NOMO-1 (cell line): ENCODE measurements at regions not wholly inside any gene's neighbourhood (a gene's known extent, or its start where the extent isn't known, plus 50 kb on each side); places are given as distances from the start of the nearest gene placed in this dataset.

ENCODE experiments used
- DNase-seq, 2 experiments: peaks; one replicate each; lab custom pipeline; 2025; ENCODE audit not compliant: unreplicated experiment in 2 of 2; lab: John Stamatoyannopoulos, UW

DNA sequence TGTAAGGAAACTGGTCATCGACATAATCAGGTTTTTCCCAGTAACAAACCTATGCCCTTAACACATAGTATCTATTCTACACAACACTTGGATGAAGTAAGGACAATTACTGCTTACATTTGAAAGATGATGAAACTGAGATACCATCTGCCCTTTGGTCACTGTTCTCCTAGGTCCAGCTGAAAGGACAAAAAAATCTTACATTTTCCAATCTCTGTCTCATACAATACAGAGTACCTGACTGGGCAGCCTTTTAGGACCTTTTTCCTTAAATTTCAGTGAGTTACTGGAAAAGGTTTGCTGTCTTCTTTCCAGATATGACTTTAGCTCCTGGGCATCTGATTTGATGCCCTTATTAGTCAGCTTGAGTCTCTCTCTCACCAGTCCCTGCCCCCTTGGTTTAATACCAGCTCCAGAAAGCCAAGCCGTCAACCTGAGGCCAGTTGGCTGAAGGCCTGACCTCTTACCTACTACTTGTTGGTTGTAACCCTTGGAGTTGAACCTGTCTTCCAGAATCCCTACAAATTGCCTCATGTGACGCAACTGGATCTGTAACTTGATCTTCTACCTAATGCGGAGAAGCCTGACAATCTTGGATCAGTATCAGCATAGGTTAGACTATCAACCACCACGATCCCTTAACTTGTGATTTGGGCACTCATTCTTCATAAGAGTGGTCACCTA lies 355.3 kb upstream of the ZNF385D start:
- DNase-seq = no peak

DNA sequence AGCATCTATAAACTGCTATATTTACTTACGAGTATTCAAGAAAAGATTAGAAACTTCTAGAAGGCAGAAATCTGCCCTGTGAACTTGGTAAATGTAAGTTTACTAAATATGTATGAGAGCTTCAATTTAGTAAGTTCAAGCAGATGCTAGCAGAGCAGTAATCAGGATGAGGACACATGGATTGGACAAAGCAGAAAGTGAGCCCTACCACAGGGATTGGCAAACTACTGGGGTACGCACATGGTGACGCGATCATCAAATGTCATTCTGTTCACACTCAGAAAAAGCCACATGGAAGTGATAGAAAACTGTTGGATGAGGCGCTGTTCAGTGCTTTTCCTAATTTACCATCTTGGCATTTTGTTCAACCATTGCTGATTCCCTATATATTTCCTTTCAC lies 360.2 kb upstream of the ZNF385D start:
- no peak for DNase-seq

DNA sequence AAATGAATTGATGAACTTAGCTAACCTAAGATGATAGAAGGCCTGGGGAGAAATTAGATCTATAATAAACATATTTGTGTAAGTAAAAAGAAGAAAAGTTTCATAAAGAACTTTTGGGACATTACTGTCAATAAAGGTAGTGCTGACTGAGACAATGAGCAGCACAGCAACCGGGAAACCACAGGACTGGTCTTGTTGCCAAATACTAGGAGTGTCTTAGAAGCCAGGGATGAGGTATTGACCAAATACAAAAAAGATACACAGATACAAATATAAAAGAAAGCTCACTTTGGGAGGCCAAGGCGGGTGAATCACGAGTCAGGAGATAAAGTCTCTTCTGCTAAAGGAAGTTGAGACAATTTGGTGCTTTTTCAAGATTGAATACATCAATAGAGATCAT lies 362.4 kb upstream of the ZNF385D start:
- no peak for DNase-seq

DNA sequence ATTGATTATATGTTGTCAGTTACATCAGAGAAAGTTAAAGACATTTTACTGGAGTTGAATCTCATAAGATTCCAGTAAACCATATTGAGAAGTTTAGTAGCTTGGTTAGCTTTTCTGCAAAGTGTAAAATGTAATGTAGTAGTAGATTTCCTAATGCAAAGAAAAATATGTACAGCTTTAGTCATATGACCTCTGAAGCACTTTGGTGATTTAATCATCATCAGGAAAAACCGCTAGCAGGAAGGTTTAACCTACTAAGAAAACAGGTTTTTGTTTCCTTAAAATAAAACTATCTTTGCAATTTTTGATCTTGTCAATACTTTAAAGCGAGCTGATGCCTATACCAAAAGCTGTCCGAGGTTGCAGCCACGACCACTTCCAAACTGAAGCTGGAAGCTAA lies 364.6 kb upstream of the ZNF385D start:
- DNase-seq = no peak

DNA sequence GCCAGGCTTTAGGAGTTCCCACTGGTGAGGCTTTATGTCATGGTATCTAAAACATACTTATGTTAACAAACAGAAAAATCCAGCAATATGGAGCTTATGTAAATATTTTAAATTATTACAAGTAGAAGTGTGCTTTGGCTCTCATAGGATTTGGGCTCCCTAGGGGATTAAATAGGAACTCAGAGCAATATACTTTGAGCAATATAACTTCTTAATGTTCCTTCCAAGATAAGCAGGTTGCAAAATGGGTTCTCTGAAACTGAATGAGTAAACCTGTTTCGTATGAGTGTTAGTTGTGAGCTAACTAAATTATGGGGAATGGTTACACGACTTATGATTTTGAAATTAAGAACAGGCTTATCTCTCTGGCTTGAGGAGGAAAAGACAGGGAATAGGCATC lies 366.1 kb upstream of the ZNF385D start:
- no peak for DNase-seq

DNA sequence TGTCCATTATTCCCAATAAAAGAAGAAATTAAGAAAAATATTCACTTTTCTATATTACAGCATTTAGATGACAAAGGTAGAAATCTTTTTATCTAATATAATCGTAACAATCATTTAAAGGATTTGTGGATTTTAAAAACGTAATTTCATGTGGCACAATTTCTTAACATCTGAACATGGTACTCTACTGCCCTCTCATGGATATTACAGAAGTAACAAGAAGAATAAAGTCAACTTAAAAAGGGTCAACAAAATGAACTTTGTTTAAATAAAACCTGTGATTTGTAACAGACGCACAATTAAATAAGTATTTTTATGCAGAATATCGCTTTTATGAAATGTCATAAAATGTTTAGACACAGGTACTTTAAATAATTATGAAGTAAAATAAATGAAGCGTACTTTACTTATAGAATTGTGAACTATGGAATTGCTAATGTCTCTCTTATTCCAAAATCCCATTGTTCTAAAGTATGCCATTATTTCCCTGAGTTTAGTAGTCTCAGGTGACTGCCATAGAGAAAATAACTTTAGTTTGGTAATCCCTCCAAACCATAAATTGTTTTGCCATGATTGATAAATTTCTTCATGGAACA lies 366.8 kb upstream of the ZNF385D start:
- DNase-seq = peak in 1 of 2 experiments; percentile 35

DNA sequence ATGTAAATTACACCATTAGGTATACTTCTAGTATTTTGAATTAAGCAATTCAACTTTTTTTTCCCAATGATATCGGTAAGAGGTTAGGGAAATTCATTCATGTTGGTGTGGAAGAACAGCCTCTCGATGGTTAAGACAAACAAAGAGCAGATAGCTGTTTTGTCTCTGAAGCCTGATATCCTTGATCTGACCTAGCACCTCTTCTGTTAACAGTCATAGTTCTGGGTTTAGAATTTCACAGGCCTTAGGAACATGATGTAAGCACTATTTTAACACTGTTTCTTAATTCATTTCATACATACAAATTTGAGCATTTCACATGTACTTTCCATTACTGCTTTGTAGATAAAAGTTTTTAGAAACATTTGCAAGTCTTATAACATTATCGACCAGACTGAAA lies 367.5 kb upstream of the ZNF385D start:
- DNase-seq = no peak

DNA sequence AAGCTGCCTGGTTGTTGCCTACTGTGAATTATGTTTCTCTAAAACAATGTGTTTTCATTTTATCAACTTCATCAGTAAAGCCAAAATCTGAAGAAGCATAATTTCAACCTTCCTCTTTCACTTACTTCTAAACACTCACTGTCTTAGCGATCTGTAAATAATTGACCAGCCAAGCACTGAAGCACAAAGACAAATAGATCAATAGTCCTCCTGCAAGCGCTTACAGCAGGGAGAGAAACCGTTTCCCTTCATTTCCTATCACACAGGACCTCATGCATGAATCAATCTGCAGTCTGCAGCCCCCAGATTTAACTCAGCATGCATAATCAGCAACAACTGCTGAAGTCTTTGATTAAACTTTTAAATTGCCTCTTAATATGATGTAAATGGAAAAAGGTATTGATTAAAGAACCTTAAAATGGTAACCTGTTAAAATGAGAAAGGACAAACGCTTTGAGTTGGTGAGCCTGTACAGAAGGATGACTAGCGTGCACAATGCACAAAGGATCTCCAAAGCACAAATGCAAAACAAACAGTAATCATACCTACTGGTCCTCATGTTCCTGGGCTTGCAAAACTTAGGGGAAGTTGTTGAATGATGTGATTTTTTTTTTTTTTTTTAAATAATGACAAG lies 370.2 kb upstream of the ZNF385D start:
- DNase-seq = no peak

DNA sequence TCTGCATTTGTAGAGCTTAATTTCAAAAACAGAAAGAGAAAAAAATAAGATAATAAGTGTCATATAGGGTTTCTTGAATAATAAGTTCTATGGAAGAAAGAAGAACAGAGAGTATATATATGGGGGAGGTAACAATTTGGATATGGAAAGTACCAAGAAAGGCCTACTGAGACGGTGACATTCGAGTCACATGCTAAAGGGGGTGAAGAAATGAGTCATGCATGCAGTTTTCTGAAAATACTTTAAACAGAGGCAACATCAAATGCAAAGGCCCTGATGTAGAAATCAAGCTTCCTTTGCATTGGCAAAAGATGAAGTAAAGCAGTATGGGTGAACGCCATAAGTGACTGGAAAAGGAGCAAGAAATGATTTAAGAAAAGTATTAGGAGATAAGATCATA lies 371.6 kb upstream of the ZNF385D start:
- DNase-seq = no peak

DNA sequence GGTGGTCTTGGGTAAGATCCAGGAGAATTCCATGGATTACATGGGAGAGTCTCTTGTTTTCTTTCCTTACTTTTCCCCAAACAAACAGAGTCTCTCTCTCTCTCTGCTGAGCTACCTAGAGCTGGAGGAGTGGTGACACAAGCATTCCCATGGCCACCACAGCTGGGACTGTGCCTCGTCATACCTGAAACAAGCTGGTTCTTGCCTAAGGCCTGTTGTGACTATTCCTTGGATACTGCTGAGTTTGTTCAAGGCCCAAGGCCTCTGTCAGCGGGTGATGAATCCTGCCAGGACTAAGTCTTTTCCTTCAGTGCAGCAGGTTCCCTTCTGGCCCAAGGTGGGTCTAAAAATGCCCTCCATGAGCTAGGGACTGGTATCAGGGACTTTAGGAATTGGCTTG lies 378.1 kb upstream of the ZNF385D start:
- DNase-seq = no peak

DNA sequence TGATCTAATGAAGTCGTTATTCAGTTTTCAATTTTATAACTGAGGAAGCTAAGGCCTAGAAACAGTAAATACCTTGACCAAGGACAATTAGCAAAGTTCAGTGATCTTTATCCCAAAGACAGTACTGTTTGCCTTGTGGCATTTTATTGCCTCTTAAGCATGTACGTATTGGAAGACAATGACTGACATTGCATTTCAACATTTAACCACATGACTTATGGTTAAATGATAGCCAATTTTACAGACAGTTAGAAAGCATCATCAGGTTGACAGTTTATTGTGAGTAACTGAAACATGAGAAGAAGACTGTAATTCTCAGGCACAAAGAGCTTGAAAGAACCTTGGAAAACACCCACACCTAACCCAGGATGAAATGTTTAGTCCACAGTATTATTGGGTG lies 390.8 kb upstream of the ZNF385D start:
- no peak for DNase-seq

DNA sequence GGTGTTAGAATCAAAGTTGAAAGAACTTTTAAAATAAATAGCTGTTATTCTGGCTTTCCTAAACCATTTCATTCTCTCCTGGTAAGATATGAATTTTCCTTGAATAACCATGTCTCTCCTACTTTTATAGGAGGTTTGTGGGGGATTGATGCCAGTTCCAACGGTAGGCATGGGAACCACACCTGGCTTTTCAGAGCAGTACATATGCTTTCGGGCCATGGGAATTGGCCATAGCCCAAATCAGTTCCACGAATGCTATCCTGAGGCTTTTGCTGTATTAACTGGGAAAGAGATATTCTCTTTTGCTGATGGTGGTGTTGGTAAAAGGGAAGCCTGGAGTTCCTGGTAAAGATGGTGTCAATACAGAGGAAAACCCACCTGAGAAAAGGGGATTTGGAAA lies 396.2 kb upstream of the ZNF385D start:
- no peak for DNase-seq

DNA sequence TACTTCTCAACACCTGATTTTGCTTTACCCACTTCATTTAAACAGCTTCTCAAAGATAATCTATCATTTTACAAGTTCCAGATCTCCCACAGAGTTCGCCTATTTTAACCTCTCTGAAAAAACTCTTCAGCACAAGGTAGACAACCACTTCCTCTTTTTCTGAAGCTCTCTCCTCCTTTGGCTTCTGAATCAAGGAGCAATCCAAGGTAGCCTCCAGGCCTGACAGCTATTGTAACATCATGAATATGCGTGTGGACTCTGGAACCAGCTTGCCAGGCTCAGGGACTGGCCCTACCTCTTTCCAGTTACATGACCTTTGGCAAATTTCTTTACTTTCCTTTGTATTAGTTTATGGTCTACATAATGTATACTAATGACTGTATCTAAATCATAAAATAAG lies 405.9 kb upstream of the ZNF385D start:
- DNase-seq = peak in 1 of 2 experiments; percentile 15

DNA sequence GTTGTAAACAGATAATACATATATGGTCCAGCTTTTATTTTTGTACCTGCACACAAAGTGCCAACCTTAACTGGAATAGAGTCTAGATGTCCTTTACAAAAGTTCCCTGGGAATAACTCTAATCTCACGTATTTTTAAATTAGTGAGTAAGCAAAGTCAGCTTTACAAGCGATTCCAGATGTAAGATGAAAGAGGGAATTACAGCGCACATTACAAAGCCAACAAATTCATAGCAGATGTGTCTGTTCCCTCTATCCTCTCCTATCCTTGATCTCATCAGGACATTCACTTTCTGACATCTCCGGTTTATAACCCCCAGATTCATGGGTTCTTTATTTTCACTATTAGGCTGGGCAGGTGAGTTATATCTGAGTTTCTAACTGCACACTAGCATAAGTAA lies 406.8 kb upstream of the ZNF385D start:
- DNase-seq = no peak

DNA sequence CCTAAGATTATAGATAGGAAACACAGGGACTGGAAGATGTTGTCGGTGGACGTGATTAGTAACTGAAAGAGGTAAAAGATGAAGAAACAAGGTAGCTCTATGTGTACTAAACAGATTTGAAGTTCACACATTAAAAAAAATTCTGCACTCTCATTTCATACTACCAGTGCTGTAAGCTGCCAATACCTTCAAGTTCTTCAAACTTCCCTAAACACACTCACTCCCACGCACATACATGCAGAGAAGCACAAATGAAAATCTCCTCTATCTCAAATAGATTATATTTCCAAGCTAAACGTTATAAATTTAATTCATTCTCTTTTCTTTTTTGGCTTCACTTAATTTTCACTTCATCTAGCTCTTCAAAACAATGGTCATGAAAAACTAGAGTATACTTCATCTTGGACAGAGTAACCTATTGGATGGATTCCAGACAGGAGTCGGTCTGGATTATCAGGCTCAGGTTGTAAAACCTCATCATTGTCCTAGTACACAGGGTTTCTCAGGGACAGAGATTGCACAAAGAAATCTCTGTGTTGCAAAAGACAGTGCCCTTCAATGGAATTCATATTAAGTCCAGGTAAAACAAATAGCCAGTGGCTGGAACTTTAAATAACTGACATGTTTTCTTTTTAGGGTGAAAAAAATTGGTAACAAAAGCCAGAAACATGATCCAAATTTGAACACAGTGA lies 408.1 kb upstream of the ZNF385D start:
- DNase-seq = no peak

DNA sequence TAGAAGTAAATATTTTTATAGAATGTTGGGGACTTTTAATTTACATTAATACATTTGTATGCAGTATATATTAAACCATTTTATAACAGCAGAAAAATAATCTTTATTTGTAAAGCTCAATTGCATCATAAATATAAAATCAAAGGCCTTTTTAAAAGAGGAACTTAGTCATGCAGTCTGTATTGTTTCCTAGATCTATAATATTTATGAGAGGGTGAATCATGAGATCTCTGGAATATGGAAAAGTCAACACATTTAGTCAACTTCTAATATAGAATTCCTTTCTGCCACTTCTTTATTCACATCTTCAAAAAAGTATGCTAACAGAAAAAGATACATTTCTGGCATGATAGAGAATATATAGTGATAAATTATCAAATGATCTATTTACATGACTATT lies 410.3 kb upstream of the ZNF385D start:
- no peak for DNase-seq

DNA sequence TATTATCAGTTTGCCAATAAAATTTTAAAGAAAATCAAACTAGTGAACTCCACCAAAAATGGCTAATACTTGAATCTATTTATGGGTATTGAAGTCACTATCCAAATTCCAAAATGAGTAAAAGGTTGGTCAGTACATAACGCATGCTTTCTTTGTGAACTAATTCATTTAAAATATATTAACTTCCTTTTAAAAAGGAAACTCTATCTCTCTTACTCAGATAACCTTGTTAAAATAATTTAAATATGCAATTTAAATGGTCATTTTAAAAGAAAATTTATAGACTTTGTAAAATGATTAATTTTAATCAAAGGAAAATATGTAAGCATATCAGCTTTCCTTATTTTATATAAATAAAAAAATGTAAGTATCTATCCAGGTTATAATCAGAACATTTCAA lies 419.4 kb upstream of the ZNF385D start:
- no peak for DNase-seq

DNA sequence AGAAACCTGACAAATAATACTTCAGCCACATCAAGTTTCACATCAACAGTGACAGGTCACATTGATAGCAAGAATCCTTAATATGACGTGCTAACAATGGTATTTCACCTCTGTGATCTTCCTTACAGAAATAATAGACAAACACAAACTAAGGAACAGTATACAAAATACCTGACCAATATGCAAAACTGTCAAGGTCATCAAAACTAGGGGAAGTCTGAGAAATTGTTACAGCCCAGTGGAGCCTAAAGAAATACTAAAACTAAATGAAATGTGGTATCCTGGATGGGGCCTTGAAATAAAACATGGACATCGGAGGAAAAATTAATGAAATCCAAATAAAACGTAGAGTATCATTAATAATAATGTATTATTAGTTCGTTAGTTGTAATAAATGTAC lies 422.0 kb upstream of the ZNF385D start:
- no peak for DNase-seq

DNA sequence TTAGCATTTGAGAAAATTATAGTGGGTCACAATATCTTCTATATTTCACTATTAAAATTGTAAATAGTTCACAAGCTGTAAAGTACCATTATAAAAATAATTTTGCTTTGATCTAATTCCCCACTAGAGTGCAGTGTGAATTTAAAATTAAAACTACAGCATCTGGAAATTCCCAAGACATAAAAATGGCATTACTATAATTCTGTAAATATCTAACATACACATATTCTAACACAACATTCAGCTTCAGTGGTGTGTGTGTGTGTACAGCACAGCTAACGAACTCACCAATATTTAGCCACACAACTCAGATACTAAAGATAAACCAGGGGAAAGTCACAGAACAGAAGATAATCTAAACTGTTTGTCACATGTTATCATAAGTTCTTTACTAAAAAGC lies 424.9 kb upstream of the ZNF385D start:
- DNase-seq = peak in 1 of 2 experiments; percentile 2

DNA sequence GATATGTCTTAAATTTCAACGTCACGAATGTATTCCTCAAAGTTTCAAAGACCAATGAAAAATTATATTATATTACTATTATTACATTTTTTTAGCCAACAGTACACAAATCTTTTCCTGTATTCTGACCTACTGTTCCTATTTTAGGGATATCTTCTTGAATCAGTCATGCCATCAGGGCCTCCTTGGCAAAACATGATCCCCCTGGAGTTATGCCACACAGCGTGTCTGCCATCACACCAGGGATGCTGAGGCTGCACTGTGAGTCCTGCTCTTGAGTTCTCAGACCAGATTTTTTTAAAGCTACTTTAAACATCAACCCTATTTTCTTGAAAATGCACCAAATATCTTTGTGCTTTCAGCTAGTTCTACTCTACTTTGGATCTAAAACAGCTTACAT lies 425.9 kb upstream of the ZNF385D start:
- no peak for DNase-seq

DNA sequence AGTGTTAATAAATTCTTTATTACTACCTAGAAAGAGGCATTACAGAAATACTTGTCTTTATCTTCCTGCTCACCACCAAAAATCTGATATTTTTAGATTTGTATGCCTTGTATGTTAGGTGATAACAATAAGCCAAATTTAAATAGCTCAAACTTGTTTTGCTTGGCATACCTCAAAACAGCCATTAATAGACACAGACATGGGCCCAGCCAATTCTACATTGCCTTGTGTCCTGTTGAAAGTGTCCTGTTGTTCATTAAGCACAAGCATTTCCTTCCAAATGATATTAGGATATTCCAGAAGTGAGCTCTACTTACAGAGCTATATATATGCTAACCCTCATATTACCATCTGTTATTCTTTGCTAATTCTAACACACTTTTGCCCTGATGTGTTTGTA lies 438.6 kb upstream of the ZNF385D start:
- DNase-seq = no peak

DNA sequence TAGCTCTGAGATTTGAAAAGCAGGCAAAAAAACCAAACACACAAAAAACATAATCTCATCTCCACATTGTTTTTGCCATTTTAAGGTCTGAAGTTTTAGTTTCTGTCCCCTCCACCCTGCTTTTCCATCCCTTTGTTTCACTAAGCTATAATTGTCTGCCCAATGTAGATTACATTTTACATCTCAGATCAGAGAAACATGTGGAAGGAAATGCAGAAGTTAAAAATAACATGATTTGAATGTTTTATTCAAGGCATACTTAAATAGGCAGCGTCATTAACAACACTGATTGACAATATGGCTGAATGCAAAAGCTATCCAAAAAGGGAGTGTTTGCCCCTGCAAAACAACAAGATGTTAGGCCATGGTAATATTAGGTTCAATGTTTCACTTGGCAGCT lies 448.1 kb upstream of the ZNF385D start:
- no peak for DNase-seq
